Activated naive CD4-positive, alpha-beta T cell treated with anti-CD3 and anti-CD28 coated beads, Interleukin-2, amount 50 U/mL, for 16 hours (primary cell): ENCODE measurements at regions not wholly inside any gene's neighbourhood (a gene's known extent, or its start where the extent isn't known, plus 50 kb on each side); places are given as distances from the start of the nearest gene placed in this dataset.

Experiments
- DNase-seq: peaks from one replicate; pipeline ENCODE4 v3.0.0-alpha.2; 2020

- DNase-seq: no peak
These were observed 128.8 kb downstream of the NHLRC3 start for GRCh38 chr13:39167018-39167417.

- no peak for DNase-seq
These were observed 132.5 kb downstream of the NHLRC3 start for GRCh38 chr13:39170711-39171110.

- no peak for DNase-seq
These were observed 147.1 kb downstream of the NHLRC3 start for GRCh38 chr13:39185326-39185725.

GRCh38 chr13:39186205-39186875, 148.1 kb downstream of the NHLRC3 start:
- DNase-seq: no peak

- no peak for DNase-seq
These were observed 151.5 kb downstream of the NHLRC3 start for GRCh38 chr13:39189778-39190177.

- DNase-seq: no peak
These were observed 158.8 kb downstream of the NHLRC3 start for GRCh38 chr13:39196965-39197646.

- no peak for DNase-seq
These were observed 159.4 kb downstream of the NHLRC3 start for GRCh38 chr13:39197647-39198007.

- DNase-seq: no peak
These were observed 162.1 kb downstream of the NHLRC3 start for GRCh38 chr13:39200249-39200910.

- DNase-seq: no peak
These were observed 162.9 kb downstream of the NHLRC3 start for GRCh38 chr13:39201180-39201579.

GRCh38 chr13:39202746-39203145, 164.5 kb downstream of the NHLRC3 start:
- no peak for DNase-seq

GRCh38 chr13:39208636-39209035, 170.4 kb downstream of the NHLRC3 start:
- no peak for DNase-seq

GRCh38 chr13:39209731-39210531, 171.7 kb downstream of the NHLRC3 start:
- no peak for DNase-seq

- DNase-seq: no peak
These were observed 172.8 kb downstream of the NHLRC3 start for GRCh38 chr13:39210961-39211534.

- DNase-seq: no peak
These were observed 177.7 kb downstream of the NHLRC3 start for GRCh38 chr13:39215971-39216370.

- DNase-seq: no peak
These were observed 179.2 kb downstream of the NHLRC3 start for GRCh38 chr13:39217471-39217870.

- DNase-seq: no peak
These were observed 186.5 kb downstream of the NHLRC3 start for GRCh38 chr13:39224671-39225240.

- DNase-seq: no peak
These were observed 187.6 kb downstream of the NHLRC3 start for GRCh38 chr13:39225860-39226259.

GRCh38 chr13:39226359-39226758, 188.1 kb downstream of the NHLRC3 start:
- no peak for DNase-seq

- no peak for DNase-seq
These were observed 194.2 kb downstream of the NHLRC3 start for GRCh38 chr13:39232401-39232980.

- no peak for DNase-seq
These were observed 194.7 kb downstream of the NHLRC3 start for GRCh38 chr13:39232999-39233398.

- DNase-seq: no peak
These were observed 195.3 kb downstream of the NHLRC3 start for GRCh38 chr13:39233519-39233918.

GRCh38 chr13:39244561-39245230, 206.4 kb downstream of the NHLRC3 start:
- DNase-seq: no peak
